ENCODE measurements at regions not wholly inside any gene's neighbourhood (a gene's known extent, or its start where the extent isn't known, plus 50 kb on each side); places are given as distances from the start of the nearest gene placed in this dataset.
"Not testable (repeated sequence)": the region's sequence is repeated elsewhere in the genome, so short reads cannot be mapped to it uniquely, and the experiment has no call there.

DNA sequence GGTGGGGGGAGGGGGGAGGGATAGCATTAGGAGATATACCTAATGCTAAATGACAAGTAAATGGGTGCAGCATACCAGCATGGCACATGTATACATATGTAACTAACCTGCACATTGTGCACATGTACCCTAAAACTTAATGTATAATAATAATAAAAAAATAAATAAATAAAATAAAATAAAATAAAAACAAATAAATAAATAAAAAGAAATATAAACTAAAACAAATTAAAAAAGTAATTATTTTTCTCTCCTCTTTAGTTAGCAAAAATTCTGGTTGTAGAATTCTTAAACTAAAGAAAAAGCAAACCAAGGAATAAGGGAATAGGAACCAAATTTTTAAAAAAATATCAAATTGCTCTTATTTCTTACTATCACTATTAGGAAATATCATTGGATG, 267.3 kb downstream of the CCER1 start:
- DNase-seq = not testable (repeated sequence)

DNA sequence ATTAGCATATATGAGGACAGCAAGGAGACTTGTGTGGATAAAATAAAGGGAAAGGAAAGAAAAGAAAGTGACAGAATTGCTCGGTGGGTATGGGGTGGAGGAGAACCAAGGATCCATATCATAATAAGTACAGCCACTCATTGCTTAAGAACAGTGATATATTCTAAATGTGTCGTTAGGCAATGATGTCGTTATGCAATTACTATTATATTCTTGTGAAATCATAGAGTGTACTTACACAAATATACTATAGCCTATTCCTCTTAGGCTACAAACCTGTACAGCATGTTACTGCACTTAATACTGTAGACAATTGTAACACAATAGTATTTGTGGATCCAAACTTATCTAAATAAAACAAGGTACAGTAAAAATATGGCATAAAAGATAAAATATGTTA, 271.1 kb downstream of the CCER1 start:
- DNase-seq = no peak

DNA sequence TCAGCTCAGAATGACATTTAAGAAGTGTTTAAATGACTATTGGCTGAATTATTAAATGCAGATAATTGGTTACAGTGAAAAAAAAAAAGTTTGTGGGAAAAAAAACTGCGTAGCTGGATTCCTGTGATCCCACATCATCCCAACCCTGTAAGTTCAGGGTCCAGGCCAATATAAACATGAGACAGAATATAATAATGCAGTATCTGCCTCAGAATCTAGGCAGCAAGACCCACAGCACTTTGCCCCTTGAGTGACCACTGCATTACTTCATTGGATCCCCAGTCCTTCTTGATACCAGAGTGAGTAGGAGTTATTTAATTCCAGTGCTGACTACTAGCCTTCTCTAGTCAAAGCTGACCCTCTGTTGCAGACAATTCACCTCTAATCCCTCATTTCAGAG, 272.6 kb downstream of the CCER1 start:
- DNase-seq = no peak

DNA sequence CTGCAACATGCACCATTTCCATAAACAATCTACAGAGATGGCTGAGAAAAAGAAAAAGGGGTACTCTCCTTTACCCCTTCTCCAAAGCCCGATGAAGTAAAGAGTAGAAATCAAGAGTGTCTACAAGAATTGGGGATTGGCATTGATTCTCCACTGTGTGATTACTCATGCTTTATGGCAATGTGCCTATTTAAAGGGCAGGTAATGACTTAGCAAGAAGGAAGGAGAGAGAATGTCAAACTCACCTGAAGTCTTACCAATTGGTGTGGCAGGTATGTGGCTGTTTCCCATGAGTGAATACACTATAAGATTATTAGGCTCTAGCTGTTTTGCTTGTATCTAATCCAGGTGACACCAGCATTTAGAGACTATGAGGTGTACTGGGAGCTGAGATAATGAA, 275.3 kb downstream of the CCER1 start:
- DNase-seq = no peak

DNA sequence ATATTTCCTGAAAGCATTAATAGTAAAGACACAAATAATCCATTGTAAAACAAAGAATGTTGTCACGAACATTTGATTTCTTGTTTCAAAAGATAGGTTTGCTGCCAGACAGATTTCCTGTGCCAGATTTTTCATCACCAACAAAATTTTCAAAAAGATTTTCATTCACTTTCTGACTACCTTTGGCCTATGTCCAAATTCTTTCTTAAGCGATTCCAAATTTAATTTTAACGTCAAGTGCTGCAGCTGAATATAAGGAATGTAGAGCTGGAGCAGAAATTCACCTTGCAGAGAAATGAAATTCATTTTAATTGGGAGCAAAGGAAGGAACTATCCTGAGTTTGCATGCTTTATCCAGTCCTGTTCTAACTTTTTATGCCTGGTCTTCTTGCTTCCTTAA, 277.4 kb downstream of the CCER1 start:
- no peak for DNase-seq

DNA sequence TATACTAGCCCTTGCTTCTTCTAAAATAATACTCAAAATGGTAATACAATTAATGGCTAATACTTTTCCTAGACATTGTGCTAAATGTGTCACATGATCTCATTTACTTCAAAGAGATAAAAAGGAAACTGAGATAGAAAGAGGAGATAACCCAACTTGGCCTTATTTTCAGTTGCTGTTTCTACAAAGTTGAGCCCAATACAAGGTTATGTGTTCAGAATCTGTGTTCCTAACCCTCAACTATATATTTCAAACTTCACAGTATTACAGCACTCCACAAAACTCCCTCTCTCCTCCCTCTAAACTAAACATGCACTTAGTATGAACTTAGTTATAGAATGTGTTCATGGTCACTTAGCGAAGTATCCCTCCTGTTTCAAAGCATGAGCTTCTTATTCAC, 277.9 kb downstream of the CCER1 start:
- no peak for DNase-seq

DNA sequence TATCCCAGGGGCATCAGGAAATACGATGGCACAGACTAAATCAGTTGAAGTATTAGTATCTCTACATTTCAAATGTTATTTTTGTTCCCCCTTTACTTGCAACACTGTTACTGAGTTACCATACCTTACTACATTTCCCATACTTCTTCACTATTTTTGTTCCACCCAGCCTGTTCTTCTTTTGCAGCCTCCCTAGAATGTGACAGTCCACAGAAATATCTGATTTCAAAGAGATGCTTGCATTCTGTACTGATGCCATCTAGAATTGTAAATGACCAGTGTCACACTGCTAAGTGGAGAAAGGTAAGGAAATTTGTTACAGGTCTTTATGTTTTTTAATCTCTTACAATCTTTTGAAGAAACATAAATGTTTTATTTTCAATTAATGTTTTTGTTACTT, 279.9 kb downstream of the CCER1 start:
- DNase-seq = no peak

DNA sequence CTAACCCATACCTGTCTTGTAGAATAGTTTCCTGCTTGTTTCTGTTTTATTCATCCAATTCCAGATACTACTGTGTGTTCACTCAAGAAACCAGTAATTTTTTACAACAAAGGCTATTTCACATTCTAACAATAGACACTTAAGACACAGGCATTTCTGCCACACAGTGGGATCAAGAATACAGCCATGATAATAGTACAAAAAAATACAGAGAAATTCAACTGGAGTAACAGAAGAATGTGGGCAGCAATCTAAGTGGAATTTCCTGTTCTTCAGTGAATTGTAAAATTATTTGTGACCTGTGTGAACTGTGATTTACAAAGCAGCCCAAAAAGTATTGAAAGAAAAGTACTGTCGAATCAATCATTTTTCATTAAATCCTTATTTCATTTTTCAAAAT, 282.9 kb downstream of the CCER1 start:
- DNase-seq = no peak

DNA sequence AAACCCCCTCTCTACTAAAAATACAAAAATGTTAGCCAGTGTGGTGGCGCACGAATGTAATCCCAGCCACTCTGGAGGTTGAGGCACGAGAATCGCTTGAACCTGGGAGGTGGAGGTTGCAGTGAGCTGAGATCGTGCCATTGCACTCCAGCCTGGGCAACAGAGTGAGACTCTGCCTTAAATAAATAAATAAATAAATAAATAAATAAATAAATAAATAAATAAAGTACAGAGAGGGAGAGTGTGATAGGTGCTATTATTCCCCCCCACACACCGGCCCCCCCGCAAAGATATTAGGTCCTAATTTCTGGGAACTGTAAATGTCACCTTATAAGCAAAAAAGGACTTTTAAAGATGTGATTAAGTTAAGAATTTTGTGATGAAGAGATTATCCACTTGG, 291.0 kb downstream of the CCER1 start:
- not testable (repeated sequence) for DNase-seq

DNA sequence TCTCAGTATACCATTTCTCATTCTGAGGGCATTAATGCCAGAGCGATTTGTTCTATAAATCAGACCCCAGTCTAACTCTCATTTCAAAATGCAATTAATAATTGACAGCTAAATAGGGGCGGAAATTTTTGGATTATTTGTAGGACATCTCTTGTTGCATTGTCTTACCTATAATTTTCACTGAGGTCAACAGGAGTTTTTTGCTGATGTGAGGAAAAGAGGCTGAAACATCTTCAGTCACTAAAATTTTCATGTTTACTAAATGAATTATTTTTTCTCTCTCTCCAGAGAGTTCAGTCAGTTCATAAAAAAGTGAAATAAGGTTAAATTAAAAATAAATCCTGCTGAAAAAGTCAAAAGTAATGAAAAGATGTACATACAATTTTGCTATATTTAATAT, 295.9 kb downstream of the CCER1 start:
- no peak for DNase-seq

DNA sequence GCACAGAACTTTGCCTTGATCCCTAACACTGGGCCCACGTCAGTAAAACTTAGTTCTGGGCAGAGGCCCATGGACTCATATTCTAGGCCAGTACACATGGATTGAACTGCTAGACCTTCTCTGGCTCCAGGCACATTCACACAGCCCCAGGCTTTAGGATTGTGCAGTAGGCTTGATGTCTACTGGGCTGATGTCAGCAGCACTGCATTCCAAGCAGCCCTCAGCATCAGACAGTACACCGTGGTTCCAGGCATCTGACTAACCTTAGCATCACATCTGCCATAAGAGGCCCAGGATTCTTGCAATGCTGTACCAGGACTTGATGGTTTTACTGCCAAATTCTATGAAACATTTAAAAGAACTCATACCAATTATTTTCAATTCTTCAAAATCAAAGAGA, 301.9 kb downstream of the CCER1 start:
- no peak for DNase-seq

DNA sequence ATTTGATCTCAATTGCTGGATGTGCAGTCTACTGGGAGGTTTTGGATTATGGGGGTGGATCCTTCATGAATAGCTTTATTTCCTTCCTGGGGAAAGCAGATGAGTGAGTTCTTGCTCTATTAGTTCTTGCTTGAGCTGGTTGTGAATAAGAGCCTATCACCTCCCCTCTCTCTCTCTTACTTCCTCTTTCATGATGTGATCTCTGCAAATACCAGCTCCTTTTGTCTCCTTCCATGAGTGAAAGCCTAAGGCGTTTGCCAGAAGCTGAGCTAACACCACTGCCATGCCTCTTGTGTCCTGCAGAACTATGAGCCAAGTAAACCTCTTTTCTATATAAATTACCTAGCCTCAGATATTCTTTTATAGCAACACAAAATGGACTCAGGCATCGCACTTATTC, 302.7 kb downstream of the CCER1 start:
- no peak for DNase-seq

DNA sequence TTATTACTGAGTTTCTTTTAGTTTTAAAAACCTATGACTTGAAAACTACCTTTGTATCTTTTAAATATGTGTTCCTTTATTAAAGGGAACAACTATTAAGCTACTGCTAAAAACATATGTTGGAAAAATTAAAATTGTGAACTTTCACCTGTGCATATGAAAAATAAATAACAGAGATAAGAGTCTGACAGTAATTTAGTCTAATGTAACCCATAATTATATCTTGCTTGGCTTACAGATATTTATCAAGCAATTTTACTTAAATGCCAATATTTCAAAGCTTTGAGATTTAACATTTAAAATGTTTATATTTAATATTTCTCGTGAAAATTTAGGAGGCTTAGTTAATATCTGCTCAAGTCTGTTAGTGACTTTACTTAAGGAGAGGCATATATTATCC, 309.8 kb downstream of the CCER1 start:
- no peak for DNase-seq

DNA sequence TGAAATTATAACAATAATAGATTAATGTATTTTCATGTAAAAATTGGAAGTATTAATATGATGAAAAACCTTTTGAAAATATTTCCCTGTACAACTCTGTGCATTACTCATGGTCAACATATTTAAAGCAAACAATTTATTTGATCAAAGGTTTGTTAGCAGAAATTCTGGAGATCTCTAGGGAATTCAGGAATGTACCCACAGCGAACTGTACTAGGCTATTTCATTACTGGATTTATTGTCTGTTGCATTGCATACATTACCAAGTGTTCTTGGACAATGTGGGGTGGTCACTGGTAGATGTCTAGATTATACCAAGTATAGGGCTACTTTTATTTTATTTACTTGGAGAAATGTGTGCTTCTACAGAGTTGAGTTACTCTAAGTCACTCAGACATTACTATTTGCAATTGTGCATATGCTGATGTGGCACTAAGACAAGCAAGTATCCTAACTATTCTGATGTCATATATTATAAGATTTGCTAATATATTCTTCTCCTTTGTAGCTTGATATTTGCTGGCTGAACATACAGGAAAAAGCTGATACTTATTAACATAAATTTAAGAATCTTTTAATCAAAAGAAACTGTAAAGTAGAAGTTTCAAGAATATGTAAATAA, 323.3 kb downstream of the CCER1 start:
- no peak for DNase-seq

DNA sequence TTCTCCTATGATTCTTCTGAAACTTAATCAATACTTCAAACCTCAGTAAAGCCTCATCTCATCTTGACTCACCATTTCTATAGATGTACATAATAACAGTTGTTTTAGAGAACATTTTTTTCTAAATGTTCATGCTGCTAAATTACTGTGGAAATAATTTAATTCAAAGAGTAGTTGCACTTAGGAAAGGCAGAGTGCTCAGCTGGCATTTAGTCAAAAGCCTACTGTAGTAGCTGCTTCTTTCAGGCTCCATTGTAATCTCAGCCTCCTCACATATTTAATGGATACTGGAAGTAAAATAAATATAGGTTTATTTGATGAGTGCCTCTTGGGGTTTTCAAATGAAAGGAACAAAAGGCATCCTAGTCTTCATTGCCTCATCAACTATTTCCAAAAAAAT, 325.0 kb downstream of the CCER1 start:
- DNase-seq = no peak

DNA sequence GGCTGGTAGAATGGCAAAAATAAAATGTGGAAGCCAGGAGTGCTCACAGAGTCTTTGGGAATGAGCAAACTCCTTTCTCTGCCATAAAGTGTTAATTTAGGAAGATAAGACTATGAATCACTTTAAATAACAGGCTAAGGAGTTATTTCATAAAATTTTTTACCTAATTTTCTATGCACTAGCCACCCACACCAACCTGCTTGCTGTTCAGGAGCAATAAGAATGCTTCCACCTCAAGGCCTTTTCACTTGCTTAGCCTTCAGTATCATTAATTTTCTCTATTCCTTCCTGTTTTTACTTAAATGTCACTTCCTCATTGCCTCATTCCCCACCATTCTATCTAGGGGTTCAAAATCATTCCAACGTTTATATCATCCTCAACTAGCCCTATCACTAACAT, 326.8 kb downstream of the CCER1 start:
- no peak for DNase-seq

DNA sequence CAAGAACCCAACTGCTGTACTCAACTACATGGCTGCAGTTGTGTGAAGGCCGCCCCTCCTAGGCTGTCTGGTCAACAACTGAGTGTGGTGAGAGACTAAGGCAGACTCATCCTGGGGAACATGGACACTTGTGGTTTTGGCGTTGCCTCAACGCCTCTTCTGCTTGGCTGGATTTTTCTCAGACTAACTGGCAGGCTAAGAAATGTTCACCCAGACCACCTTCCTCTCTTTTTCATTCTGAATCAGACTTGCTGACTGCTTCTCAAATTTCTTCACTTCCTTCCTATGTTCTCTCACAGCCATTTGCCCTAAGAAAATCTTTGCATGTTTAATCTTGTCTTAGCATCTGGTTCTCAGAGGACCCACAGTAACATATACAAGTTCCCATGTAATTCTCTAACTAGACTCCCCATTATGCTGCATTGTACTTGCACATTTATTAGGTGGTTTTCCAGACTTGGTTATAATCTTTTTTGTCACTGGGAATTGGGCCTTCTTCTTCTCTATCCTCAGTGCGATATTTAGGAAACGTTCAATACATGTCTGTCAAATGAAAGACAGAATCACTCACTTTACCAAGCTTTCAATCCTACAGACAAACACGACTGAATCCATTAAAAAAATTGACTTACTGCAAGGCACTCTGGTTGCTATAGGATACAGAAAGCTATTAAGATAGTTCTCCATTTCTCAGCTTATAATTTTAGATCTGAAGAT, 327.6 kb downstream of the CCER1 start:
- no peak for DNase-seq

DNA sequence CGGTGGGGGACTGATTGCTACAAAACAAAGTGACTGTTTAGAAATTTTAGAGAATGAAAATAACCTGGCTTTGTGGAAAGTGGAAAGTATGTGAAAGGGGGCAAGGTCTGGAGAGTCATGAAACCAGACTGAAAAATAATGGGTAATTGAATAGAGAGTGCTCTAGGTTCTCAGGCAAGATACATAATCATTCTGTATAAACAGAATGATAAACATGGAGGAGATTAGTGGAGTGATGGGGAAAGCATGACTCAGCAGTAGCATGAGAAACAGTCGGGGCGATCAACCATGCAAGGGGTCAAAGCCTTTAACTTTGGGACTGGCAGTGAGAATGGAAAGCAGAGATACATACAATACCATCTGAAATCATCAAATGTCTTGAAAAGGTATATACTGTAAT, 332.5 kb downstream of the CCER1 start:
- DNase-seq = no peak

DNA sequence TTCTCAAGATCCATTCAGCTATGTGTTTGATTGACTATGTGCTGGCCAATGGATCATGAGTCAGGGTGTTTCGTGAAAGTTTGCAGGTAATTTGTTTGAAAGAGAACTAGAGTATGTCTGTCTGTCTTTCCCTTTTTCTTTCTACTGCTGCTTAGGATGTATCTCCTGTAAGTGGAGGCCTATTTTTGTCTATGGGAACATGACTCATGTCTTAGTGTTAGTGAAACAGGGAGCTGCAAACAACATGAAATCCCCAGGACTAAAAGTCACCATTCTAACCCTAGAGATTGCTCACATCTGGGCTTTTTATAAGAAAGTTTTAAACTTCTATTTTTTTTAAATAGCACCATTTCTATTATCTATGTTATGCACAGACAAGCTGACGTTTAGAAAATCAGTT, 333.0 kb downstream of the CCER1 start:
- DNase-seq = no peak

DNA sequence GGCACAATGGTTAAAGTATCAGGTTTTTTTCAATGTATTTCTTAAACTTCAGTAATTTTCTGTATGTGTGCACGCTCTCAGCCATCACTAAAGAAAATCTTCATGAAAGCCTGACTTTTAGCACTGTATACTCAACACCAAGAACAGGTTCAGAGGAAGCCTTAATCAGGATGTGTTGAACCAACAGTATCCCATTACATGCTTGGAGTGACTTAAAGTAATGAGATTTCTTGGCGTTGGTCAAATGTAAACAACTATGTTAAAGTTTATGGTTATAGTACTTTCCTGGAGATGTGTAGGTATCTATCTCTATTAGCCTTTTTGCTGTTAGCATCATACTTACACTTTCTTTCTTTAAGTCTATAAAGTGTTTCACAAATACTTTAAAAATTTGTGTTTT, 335.0 kb downstream of the CCER1 start:
- DNase-seq = no peak

DNA sequence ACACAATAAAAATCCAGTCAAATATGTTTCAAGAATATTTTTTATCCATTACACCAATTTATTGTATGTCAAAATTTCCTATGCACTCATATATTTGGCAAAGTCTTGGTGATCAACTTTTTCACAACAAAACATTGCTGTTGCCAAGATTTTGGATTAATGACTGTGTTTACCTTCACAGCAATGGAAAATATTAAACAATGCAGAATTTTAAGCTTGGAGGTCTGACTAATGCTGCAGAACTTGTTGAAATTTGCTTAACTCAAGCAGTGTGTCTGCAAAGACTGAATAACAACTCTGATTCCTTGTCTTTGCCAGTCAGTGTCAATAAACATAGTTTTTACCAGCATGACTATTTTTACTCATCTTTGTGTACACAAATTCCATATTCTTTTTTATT, 336.4 kb downstream of the CCER1 start:
- no peak for DNase-seq

DNA sequence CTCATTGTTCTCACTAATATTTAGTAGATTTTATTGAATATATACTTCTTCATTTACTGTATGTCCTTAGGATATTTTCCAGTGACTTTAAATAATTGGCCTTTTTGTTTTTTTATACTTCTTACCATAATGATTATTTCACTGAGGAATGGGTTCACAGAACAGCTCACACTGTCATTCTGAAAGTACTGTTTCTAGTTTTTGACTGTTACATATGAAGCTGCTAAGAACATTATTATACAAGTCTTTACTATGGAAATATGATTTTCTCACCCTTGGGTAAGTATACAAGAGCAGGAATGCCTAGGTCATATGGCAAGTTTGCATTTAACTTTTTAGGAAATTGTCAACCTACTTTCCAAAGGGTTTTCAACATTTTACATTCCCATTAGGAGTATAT, 343.1 kb downstream of the CCER1 start:
- DNase-seq = no peak

DNA sequence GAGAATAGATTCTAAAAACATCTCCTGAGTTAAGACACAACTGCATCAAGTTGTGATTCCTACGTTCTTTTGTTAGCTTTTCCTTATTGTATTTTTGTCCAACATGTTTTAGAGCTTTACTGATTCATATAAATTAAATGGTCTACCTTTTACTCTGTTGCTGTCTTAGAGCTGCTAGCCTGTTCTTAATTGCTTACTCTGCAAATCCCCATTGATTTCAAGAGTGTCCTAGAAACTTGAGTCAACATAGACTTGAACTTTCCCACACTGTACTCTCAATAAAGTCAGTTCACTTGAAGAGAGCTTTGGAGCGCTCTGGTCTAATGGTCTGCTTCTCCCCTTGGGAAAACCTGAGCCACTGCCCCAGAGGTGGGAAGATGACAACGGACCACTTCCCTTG, 343.9 kb downstream of the CCER1 start:
- DNase-seq = no peak

DNA sequence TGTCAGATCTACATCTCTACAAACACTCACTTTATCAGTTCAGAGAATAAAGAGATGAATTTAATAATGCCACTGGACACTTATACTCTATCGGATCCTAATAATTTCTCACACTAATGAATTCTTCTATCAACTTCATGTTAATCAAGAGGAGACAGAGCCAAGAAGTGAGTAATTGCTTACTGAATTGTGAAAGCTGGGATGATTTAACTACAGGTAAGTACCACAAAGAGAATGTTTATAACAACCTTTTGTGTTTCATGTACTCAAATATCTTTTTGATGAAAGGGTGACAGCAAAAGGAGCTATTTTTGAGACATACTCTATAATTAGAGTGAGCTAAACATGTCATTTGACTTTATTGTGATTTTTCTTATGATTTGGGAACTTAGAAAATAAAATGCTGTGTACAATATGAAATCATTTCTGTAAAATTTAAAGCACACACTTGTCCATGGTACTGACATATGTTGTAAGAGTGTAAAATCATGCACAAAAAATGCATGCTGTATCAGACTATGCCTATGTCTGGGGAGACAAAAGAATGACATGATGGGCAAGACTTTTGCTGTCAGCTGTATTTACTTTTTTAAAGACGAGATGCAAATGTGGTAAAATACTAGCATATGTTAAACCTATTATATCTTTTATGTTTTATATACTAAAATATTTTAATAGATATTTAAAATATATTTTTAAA, 361.2 kb downstream of the CCER1 start:
- no peak for DNase-seq

DNA sequence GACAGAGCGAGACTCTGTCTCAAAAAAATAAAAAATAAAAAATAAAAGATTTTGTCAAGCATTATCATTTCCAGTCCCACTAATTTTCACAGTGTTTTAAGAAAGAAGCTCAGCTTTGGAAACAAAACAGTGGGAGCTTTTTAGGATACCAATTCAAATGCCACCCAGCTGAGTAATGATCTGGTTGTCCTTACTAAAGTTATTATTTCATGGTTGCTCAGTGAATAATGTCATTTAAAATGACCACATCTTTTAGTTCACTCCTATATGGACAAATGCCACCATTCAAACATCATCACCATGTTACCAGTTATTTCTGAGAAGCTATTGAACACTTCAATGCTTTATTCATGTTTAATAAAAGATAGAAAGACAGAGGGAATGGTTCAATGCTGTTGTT, 365.0 kb downstream of the CCER1 start:
- no peak for DNase-seq

Measured in activated CD4-positive, alpha-beta T cell treated with anti-CD3 and anti-CD28 coated beads, Interleukin-10, Interleukin-2, amounts not matched to agents 100 ng/mL and 50 ng/mL, durations not matched to agents 16 hours and 8 hours (primary cell).